Ascending aorta (tissue), 2 donors: ENCODE measurements at regions not wholly inside any gene's neighbourhood (a gene's known extent, or its start where the extent isn't known, plus 50 kb on each side); places are given as distances from the start of the nearest gene placed in this dataset.

Source experiments
- DNase-seq, 2 donors: peaks; one replicate each; pipeline ENCODE4 v3.0.0-alpha.2; 2019; ENCODE audit warnings: low spot score in 2 of 2
- H3K27ac ChIP-seq, 2 donors: fragments of 200-600 bp; sonication (generic); one replicate each; pipeline ENCODE4 v1.5.1; 2016 to 2017; ENCODE audit warnings: mild to moderate bottlenecking in 1 of 2
- H3K27me3 ChIP-seq: fragments of 200-600 bp; sonication (generic); one replicate; pipeline ENCODE4 v1.5.1; 2017
- H3K36me3 ChIP-seq, 2 donors: fragments of 200-600 bp; sonication (generic); one replicate each; pipeline ENCODE4 v1.5.1; 2016
- H3K4me1 ChIP-seq, 2 donors: fragments of 200-600 bp; sonication (generic); one replicate each; pipeline ENCODE4 v1.5.1; 2016 to 2017; ENCODE audit warnings: mild to moderate bottlenecking in 1 of 2
- H3K4me3 ChIP-seq, 2 donors: fragments of 200-600 bp; sonication (generic); one replicate each; pipeline ENCODE4 v1.5.1; 2016 to 2017; ENCODE audit warnings: mild to moderate bottlenecking in 1 of 2
- H3K9me3 ChIP-seq, 2 donors: fragments of 200-600 bp; sonication (generic); one replicate each; pipeline ENCODE4 v1.5.1; 2016
- intact Hi-C: fragments of 100-400 bp; cut with DNase I; formaldehyde crosslinking; loops from one replicate; pipeline ENCODE4 v1.15.1; 2023
- TF ChIP-seq, protein P1 (sequence below), 3 experiments: fragments of 200-600 bp in 2 of 3; fragments of 450-650 bp in 1 of 3; sonication (generic) in 2 of 3; IDR thresholded peaks; one replicate each; pipeline ENCODE4 v1.5.1; 2016 to 2019; ENCODE audit warnings: antibody characterized with exemption in 3 of 3, mild to moderate bottlenecking in 1 of 3, moderate library complexity in 1 of 3

DNA sequence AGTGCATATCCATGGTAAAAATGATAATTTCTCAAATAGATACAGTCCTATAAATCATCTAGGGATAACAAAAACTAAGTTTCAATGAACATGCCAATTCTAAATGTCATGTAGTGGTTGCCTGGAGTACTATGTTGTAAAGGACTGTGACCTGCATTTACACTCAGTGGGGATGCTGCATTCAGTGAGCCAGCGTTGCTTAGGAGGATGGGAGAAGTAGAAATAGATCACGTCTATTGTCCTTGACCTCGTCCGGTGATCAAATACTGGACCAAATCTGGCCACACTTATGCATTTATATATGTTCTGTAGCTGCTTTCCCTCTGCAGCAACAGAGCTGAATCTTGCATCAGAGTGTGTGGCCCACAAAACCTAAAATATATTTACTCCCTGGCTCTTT, 139.0 kb upstream of the ETAA1 start:
- Histone ChIP-seq H3K9me3 (no peaks in the 10 kb centered on the region), H3K27me3 (no peaks in the 10 kb centered on the region), H3K4me1 (peaks cover 0 to 12% of the 10 kb centered on the region in 2 donors), H3K36me3 (no peaks in the 10 kb centered on the region), H3K4me3 (no peak overlapping the region), H3K27ac (no peak overlapping the region)
- intact Hi-C loops: loop anchor here (5.0 kb wide), 1 partner anchor 64 kb away; no protein-coding TSS in a partner anchor
- DNase-seq: no peak
- TF ChIP-seq, protein P1, sequence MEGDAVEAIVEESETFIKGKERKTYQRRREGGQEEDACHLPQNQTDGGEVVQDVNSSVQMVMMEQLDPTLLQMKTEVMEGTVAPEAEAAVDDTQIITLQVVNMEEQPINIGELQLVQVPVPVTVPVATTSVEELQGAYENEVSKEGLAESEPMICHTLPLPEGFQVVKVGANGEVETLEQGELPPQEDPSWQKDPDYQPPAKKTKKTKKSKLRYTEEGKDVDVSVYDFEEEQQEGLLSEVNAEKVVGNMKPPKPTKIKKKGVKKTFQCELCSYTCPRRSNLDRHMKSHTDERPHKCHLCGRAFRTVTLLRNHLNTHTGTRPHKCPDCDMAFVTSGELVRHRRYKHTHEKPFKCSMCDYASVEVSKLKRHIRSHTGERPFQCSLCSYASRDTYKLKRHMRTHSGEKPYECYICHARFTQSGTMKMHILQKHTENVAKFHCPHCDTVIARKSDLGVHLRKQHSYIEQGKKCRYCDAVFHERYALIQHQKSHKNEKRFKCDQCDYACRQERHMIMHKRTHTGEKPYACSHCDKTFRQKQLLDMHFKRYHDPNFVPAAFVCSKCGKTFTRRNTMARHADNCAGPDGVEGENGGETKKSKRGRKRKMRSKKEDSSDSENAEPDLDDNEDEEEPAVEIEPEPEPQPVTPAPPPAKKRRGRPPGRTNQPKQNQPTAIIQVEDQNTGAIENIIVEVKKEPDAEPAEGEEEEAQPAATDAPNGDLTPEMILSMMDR (IDR thresholded peaks at IDR 0.05): no peak

DNA sequence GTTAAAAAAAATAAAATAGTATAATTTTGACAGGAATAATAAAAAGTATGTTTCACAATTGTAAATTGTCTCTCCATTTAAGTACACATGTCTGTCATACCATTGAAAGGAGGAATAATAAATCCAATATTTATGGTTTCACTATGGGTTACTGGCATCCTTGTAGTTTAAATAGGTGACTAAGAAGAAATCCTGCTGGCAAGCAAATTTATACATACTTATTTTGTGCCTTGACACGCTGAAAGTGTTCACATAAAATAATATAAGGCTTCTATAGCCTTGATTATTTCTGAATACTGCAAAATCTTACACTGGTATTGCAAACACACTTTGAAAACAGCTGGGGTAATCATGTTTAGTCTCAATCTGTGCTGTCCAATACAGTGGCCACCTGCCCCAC, 138.3 kb upstream of the ETAA1 start:
- no peaks in the 10 kb centered on the region for H3K36me3 ChIP-seq
- peaks cover 0 to 12% of the 10 kb centered on the region in 2 donors for H3K4me1 ChIP-seq
- no peak overlapping the region for H3K4me3 ChIP-seq
- intact Hi-C loops: loop anchor here (5.0 kb wide), 1 partner anchor 63 kb away; no protein-coding TSS in a partner anchor
- no peak for DNase-seq
- H3K27ac ChIP-seq: peak overlapping the region; percentile 83 to 90
- H3K27me3 ChIP-seq: no peaks in the 10 kb centered on the region
- no peaks in the 10 kb centered on the region for H3K9me3 ChIP-seq
- TF ChIP-seq, protein P1 (IDR thresholded peaks at IDR 0.05): no peak

DNA sequence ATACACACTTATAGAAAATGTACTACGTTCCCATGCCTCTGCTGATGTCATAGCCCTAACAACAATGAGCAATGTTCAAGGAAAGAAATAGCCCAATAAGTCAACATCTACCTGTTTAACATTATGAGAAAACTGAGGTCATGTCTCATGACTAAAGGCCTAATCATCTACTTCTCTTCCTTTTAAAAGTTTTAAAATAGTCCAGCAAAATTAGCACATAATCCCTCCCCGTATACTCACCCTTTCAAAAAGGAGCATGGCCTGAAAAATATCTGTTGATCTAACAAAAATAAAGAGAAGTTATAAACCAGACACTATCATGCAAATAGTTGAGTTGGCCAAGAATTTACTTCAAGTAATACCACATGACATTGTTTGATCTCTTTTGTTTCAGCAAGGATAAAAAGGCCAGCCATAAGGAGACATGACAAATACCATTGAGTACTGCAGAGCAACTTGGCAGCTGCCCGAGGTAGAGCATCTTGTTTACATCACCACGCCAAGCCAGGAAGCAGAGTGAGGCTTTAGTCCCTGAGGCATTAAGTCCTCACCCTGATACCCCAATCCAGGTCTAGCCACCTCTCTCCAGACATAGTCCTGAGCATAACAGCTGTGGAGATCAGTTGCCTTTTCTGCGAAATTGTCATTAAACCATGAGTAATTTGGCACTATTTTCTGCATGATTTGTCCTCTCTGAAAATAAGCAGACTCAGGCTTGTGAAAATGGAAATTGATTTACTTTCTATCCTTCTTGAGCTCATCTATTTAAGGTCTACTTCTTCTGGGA, 137.4 kb upstream of the ETAA1 start:
- DNase-seq: peak in 1 of 2 donors; percentile 64
- H3K4me1 ChIP-seq: peaks cover 0 to 12% of the 10 kb centered on the region in 2 donors
- H3K9me3 ChIP-seq: no peaks in the 10 kb centered on the region
- TF ChIP-seq, protein P1 (IDR thresholded peaks at IDR 0.05): no peak
- no peak overlapping the region for H3K4me3 ChIP-seq
- intact Hi-C loops: loop anchor here (5.0 to 10.0 kb wide), 9 partner anchors 63 to 1193 kb away; partner anchors contain the start of gene MEIS1
- peak overlapping the region; percentile 83 to 90 for H3K27ac ChIP-seq
- no peaks in the 10 kb centered on the region for H3K36me3 ChIP-seq
- H3K27me3 ChIP-seq: no peaks in the 10 kb centered on the region

DNA sequence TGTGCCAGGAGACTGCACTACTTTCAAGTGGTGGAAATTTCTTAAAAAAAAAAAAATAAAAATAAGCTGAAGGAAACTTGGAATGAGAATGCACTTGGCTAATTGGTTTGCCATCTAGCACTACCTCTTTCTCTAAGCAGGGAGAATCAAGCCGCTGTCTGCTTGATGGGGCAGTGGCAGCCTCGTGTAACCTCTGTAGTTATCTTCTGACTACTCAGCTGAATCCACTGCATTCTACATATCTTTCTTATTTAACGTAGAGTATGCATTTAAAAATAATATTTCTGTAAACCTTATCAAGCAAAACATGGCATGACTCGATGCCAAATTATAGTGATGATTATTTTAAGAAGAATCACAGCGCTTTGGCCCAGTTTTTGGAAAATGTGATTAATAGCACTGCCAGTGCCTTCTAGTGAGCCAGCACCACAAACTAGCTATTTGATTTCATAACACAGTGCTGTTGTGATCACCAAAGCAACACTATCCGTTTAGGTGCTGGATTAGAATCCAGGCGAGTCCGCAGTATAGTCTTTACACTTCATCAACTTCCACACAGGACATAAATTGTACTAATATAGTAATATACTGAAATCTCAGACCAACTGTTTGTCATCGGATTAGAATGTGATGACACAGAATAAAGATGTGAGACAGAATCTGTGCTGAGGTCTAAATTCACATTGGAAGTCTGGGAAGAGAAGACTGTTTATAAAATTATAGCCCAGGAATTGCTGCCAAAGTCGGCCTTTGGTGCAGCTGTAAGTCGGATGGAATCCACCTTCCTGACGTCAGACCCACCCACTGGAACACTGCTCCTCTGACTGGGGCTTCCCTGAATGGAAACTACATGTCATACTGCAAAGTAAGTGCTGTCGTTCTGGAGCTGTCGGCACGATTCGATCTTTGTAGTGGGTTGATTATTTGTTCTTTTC, 136.5 kb upstream of the ETAA1 start:
- peak; percentile 9 to 92 for DNase-seq
- Histone ChIP-seq H3K27me3 (no peaks in the 10 kb centered on the region), H3K9me3 (no peaks in the 10 kb centered on the region), H3K4me1 (peaks cover 0 to 12% of the 10 kb centered on the region in 2 donors), H3K36me3 (no peaks in the 10 kb centered on the region), H3K27ac (peak overlapping the region; percentile 83 to 90), H3K4me3 (peak overlapping the region in 1 of 2 donors; percentile 47)
- intact Hi-C loops: loop anchor here (5.0 to 10.0 kb wide), 8 partner anchors 132 to 1192 kb away; partner anchors contain the start of gene MEIS1
- TF ChIP-seq, protein P1 (IDR thresholded peaks at IDR 0.05): no peak

DNA sequence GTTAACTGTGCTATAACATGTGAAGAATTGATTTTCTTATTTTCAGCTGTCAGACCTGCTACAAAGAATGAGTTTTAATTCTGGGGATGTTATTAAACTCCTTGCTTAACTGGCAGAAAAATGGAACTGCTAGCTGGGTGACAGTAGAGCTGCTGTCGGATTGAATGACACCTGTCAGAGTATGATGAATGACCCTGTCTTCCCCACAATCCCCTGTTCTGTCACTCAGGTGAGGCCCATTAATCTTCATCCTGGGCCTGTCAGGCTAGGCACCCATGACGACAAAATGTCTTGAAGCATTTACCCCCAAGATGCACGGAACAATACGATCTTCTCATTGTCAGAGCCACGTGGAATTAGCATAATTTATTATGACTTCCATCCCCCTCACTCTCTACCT, 129.9 kb upstream of the ETAA1 start:
- Histone ChIP-seq H3K4me3 (no peak overlapping the region), H3K27me3 (no peaks in the 10 kb centered on the region), H3K27ac (no peak overlapping the region), H3K9me3 (no peaks in the 10 kb centered on the region), H3K36me3 (no peaks in the 10 kb centered on the region), H3K4me1 (no peaks in the 10 kb centered on the region)
- DNase-seq: no peak
- intact Hi-C loops: loop anchor here (10.0 kb wide), 2 partner anchors 422 to 832 kb away; partner anchors contain the start of gene MEIS1
- TF ChIP-seq, protein P1 (IDR thresholded peaks at IDR 0.05): no peak
